OCI-LY1 (cell line): ENCODE measurements at regions not wholly inside any gene's neighbourhood (a gene's known extent, or its start where the extent isn't known, plus 50 kb on each side); places are given as distances from the start of the nearest gene placed in this dataset.

ENCODE experiments used
- H2AFZ ChIP-seq: fragments of 200-600 bp; sonication (generic), shearing (Covaris generic); 2 replicates; pipeline ENCODE4 v1.6.0; 2014; ENCODE audit warnings: antibody characterized with exemption, mild to moderate bottlenecking, low read length
- H3F3A ChIP-seq: fragments of 200-600 bp; sonication (generic), shearing (Covaris generic); 2 replicates; pipeline ENCODE4 v1.6.0; 2014; ENCODE audit warnings: mild to moderate bottlenecking, antibody characterized with exemption, low read length, moderate library complexity; ENCODE audit not compliant: insufficient read depth
- H3K27ac ChIP-seq: fragments of 200-600 bp; sonication (generic); 2 replicates; pipeline ENCODE4 v1.5.1; 2014; ENCODE audit warnings: low read length, mixed run types, mild to moderate bottlenecking, low read depth; ENCODE audit not compliant: poor library complexity, severe bottlenecking
- H3K27me3 ChIP-seq: fragments of 200-600 bp; sonication (generic); 2 replicates; pipeline ENCODE4 v1.6.0; 2014; ENCODE audit warnings: antibody characterized with exemption, mild to moderate bottlenecking, low read length, moderate library complexity; ENCODE audit not compliant: insufficient read depth
- H3K36me3 ChIP-seq: fragments of 200-600 bp; sonication (generic); 2 replicates; pipeline ENCODE4 v1.6.1; 2014; ENCODE audit warnings: mild to moderate bottlenecking, antibody characterized with exemption, low read length, moderate library complexity, mixed read lengths; ENCODE audit not compliant: insufficient read depth
- H3K4me1 ChIP-seq: fragments of 200-600 bp; sonication (generic); 2 replicates; pipeline ENCODE4 v1.5.1; 2014; ENCODE audit warnings: mild to moderate bottlenecking, low read length, moderate library complexity; ENCODE audit not compliant: insufficient read depth, severe bottlenecking
- H3K4me2 ChIP-seq: fragments of 200-600 bp; sonication (generic), shearing (Covaris generic); 2 replicates; pipeline ENCODE4 v1.6.1; 2014; ENCODE audit warnings: low read length
- H3K4me3 ChIP-seq: fragments of 200-600 bp; sonication (generic); 2 replicates; pipeline ENCODE4 v1.5.1; 2014; ENCODE audit warnings: low read length, low read depth, mild to moderate bottlenecking, mixed read lengths; ENCODE audit not compliant: poor library complexity, severe bottlenecking
- H3K79me2 ChIP-seq: fragments of 200-600 bp; shearing (Covaris generic); 2 replicates; pipeline ENCODE4 v1.6.1; 2016; ENCODE audit warnings: mixed run types, low read length, mixed read lengths; ENCODE audit not compliant: insufficient read depth
- H3K9ac ChIP-seq: fragments of 200-600 bp; sonication (generic), shearing (Covaris generic); 2 replicates; pipeline ENCODE4 v1.6.1; 2014; ENCODE audit warnings: mild to moderate bottlenecking, low read length, mixed read lengths
- H3K9me2 ChIP-seq: fragments of 200-600 bp; sonication (generic), shearing (Covaris generic); 2 replicates; pipeline ENCODE4 v1.6.1; 2014; ENCODE audit warnings: low read depth, mild to moderate bottlenecking, low read length, mixed read lengths
- H3K9me3 ChIP-seq: fragments of 200-600 bp; shearing (Covaris generic); 2 replicates; pipeline ENCODE4 v1.6.1; 2014; ENCODE audit warnings: low read length, mixed read lengths
- H4K20me1 ChIP-seq: fragments of 200-600 bp; sonication (generic), shearing (Covaris generic); 2 replicates; pipeline ENCODE4 v1.6.0; 2016; ENCODE audit warnings: mild to moderate bottlenecking, low read length; ENCODE audit not compliant: insufficient read depth
- EZH2 ChIP-seq: fragments of 200-600 bp; sonication (generic), shearing (Covaris generic); IDR thresholded peaks from 2 replicates; pipeline ENCODE4 v1.8.0; 2017; ENCODE audit warnings: borderline replicate concordance, mixed run types, mild to moderate bottlenecking, antibody characterized with exemption, low read length, moderate library complexity, mixed read lengths
- TF ChIP-seq, protein P1 (sequence below): fragments of 200-600 bp; sonication (generic), shearing (Covaris generic); IDR thresholded peaks from 2 replicates; pipeline ENCODE4 v1.5.1; 2017; ENCODE audit warnings: mild to moderate bottlenecking, antibody characterized with exemption, low read length, moderate library complexity, mixed read lengths

DNA sequence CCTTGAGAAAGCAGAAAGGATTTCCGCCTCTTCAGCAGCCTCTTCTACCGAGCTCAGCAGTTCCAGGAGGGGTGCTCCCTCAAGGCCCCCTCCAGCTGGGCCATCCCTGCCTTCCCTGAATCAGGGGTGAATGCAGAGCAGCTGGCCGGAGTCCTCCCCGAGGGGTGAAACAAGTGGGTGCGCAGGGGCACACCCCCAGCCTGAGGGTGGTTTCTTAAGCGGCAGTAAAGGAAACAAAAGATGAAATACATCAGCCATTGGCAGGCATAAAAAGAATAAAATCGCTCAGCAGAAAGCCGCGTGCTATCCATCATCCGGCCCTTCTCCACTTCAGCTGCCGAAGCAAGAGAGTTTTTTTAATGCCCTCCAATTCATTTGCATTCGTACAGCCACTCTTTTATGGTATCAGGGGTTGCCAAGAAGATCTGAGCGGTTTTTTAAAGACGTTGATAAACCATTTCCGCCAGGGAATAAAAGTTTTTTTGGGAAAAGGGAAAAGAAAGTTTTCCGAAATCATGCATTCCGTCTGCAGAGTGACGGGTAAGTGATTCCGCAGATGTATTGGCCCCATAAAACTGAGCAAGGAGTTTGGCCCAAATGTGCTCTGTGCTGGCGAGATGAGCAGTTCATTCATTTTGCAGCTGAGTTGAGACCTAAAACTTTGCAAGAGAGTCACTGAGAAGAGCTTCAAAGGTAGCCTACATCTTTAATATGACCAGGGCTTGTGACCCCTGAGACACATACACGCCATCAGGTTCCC lies 73.7 kb upstream of the ZC3H12A start:
- H3K4me2 ChIP-seq: no peak overlapping the region
- no peaks in the 10 kb centered on the region for H3F3A ChIP-seq
- no peak overlapping the region for H2AFZ ChIP-seq
- no peaks in the 10 kb centered on the region for H3K9me3 ChIP-seq
- H3K79me2 ChIP-seq: no peaks in the 10 kb centered on the region
- H3K27me3 ChIP-seq: peaks cover 6% of the 10 kb centered on the region; the same call in 1 of the 2 replicates
- no peak overlapping the region for H3K9ac ChIP-seq
- H4K20me1 ChIP-seq: no peaks in the 10 kb centered on the region
- H3K27ac ChIP-seq: no peak overlapping the region
- H3K4me1 ChIP-seq: no peaks in the 10 kb centered on the region
- H3K4me3 ChIP-seq: no peak overlapping the region
- H3K36me3 ChIP-seq: no peaks in the 10 kb centered on the region
- no peaks in the 10 kb centered on the region for H3K9me2 ChIP-seq
- TF ChIP-seq, protein P1, sequence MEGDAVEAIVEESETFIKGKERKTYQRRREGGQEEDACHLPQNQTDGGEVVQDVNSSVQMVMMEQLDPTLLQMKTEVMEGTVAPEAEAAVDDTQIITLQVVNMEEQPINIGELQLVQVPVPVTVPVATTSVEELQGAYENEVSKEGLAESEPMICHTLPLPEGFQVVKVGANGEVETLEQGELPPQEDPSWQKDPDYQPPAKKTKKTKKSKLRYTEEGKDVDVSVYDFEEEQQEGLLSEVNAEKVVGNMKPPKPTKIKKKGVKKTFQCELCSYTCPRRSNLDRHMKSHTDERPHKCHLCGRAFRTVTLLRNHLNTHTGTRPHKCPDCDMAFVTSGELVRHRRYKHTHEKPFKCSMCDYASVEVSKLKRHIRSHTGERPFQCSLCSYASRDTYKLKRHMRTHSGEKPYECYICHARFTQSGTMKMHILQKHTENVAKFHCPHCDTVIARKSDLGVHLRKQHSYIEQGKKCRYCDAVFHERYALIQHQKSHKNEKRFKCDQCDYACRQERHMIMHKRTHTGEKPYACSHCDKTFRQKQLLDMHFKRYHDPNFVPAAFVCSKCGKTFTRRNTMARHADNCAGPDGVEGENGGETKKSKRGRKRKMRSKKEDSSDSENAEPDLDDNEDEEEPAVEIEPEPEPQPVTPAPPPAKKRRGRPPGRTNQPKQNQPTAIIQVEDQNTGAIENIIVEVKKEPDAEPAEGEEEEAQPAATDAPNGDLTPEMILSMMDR: no peak
- no peak for TF ChIP-seq EZH2

DNA sequence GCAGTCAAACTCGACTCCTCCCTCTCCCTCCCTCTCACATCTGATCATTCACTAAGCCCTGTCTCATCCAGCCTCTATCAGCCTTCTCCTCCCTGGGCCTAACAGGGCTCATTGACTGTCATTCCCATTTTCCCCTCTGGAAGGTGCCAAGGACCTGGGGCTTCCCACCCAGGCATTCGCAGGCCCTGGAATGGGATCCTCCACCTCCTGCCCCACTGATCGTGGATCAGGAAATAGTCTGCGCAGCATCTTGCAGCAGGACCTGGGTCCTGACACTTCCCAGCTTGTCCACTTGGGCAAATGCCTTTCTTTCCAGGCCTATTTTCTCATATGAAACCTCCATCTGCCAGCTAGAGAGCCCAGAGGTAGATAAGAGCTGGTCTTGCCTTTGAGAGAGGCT lies 71.2 kb upstream of the ZC3H12A start:
- no peaks in the 10 kb centered on the region for H3K79me2 ChIP-seq
- no peaks in the 10 kb centered on the region for H3K9me3 ChIP-seq
- no peak overlapping the region for H3K27ac ChIP-seq
- 0 out of 2 replicates have a peak, but pooled peaks cover 3% of the 10 kb centered on the region for H3K27me3 ChIP-seq
- no peak overlapping the region for H3K4me2 ChIP-seq
- no peaks in the 10 kb centered on the region for H3F3A ChIP-seq
- no peaks in the 10 kb centered on the region for H3K4me1 ChIP-seq
- no peak overlapping the region for H3K9ac ChIP-seq
- no peak for TF ChIP-seq EZH2
- no peak overlapping the region for H2AFZ ChIP-seq
- H3K36me3 ChIP-seq: no peaks in the 10 kb centered on the region
- no peaks in the 10 kb centered on the region for H3K9me2 ChIP-seq
- H4K20me1 ChIP-seq: no peaks in the 10 kb centered on the region
- H3K4me3 ChIP-seq: no peak overlapping the region

DNA sequence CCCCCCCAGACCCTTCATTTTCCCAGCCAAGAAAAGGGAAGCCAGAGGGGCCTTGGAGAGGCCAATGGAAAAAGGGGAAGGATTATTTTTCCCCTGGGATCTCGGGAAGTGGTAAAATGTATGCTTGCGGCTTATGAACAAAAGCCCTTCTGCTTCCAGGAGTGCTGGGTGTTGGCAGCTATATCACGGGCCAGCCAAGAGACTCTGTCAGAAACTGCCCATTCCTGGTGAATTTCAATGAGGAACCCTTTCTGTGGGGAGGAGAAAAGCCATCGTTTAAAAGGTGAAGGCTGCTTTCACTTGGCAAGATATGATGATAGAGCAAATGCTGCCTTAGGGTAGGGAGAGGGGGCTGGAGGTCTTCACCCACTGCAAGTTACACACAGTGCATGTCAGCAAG lies 69.7 kb upstream of the ZC3H12A start:
- Histone ChIP-seq H4K20me1 (no peaks in the 10 kb centered on the region), H3K27me3 (0 out of 2 replicates have a peak, but pooled peaks cover 3% of the 10 kb centered on the region), H3K27ac (no peak overlapping the region), H3F3A (no peaks in the 10 kb centered on the region), H3K4me1 (no peaks in the 10 kb centered on the region), H3K9me3 (no peaks in the 10 kb centered on the region), H3K36me3 (no peaks in the 10 kb centered on the region), H3K4me3 (no peak overlapping the region), H3K4me2 (no peak overlapping the region), H2AFZ (no peak overlapping the region), H3K9ac (no peak overlapping the region), H3K79me2 (no peaks in the 10 kb centered on the region), H3K9me2 (no peaks in the 10 kb centered on the region)
- TF ChIP-seq, protein P1: no peak
- no peak for TF ChIP-seq EZH2

DNA sequence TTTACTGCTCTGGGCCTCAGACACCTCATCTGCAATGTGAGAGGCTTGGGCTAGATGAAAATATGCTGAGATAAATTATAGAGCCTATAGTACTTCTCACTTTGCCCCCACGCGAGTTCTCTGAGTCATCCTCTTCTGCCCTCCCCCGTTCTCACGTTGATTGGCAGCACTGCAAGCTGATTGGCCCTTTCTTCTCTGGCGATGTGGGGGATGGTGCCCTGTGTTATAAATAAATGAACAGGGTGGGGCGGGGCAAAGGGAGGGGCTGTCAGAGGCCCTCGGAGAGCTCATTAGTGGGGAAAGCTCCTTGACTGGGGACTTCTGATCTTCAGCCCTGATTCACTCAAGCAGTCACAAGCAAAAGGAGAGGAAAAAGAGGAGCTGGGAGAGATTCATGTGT lies 64.3 kb upstream of the ZC3H12A start:
- no peaks in the 10 kb centered on the region for H3F3A ChIP-seq
- H3K4me2 ChIP-seq: no peak overlapping the region
- no peaks in the 10 kb centered on the region for H3K4me1 ChIP-seq
- H3K9ac ChIP-seq: no peak overlapping the region
- TF ChIP-seq EZH2: no peak
- TF ChIP-seq, protein P1: no peak
- H3K4me3 ChIP-seq: no peak overlapping the region
- no peaks in the 10 kb centered on the region for H3K79me2 ChIP-seq
- H3K9me2 ChIP-seq: no peaks in the 10 kb centered on the region
- no peaks in the 10 kb centered on the region for H4K20me1 ChIP-seq
- H3K27ac ChIP-seq: no peak overlapping the region
- no peaks in the 10 kb centered on the region for H3K36me3 ChIP-seq
- H3K9me3 ChIP-seq: no peaks in the 10 kb centered on the region
- H2AFZ ChIP-seq: no peak overlapping the region
- no peaks in the 10 kb centered on the region for H3K27me3 ChIP-seq
